22Rv1 (cell line): ENCODE measurements at regions not wholly inside any gene's neighbourhood (a gene's known extent, or its start where the extent isn't known, plus 50 kb on each side); places are given as distances from the start of the nearest gene placed in this dataset.

Source experiments
- ZFX ChIP-seq: fragments of 450-650 bp; IDR thresholded peaks from 2 replicates; pipeline ENCODE4 v1.6.1; 2017; ENCODE audit warnings: antibody characterized with exemption, borderline replicate concordance
- TF ChIP-seq, protein P1 (sequence below): fragments of 450-650 bp; IDR thresholded peaks from 2 replicates; pipeline ENCODE4 v1.5.1; 2017; ENCODE audit warnings: mild to moderate bottlenecking

DNA sequence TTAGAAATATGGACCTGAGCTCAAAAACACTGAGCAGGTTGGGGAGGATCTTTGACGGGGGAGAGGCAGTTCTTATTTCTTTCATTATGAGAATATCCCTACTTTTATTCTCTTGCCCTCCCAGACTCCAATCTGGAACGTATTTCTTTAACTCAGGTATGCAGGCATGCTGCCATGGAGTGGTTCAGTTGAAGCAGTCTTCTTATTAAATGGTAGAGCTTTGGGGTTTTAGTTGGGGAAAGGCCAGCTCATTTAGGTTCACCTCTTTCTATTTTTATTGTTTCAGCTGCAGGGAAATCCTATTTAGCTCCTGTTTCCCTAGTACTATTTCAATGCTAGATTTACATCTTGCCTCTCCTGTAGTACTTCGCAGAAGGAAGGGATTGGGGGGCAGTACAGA, 198.9 kb downstream of the TTLL7 start:
- TF ChIP-seq, protein P1, sequence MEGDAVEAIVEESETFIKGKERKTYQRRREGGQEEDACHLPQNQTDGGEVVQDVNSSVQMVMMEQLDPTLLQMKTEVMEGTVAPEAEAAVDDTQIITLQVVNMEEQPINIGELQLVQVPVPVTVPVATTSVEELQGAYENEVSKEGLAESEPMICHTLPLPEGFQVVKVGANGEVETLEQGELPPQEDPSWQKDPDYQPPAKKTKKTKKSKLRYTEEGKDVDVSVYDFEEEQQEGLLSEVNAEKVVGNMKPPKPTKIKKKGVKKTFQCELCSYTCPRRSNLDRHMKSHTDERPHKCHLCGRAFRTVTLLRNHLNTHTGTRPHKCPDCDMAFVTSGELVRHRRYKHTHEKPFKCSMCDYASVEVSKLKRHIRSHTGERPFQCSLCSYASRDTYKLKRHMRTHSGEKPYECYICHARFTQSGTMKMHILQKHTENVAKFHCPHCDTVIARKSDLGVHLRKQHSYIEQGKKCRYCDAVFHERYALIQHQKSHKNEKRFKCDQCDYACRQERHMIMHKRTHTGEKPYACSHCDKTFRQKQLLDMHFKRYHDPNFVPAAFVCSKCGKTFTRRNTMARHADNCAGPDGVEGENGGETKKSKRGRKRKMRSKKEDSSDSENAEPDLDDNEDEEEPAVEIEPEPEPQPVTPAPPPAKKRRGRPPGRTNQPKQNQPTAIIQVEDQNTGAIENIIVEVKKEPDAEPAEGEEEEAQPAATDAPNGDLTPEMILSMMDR, result no peak
- TF ChIP-seq ZFX, result no peak
